H9 (cell line): ENCODE measurements at regions not wholly inside any gene's neighbourhood (a gene's known extent, or its start where the extent isn't known, plus 50 kb on each side); places are given as distances from the start of the nearest gene placed in this dataset.

ENCODE experiments used
- DNase-seq: peaks from one replicate; pipeline ENCODE4 v3.0.0-alpha.2; 2017
- H2AFZ ChIP-seq: one replicate; pipeline ENCODE4 v1.6.1; 2013; ENCODE audit warnings: mild to moderate bottlenecking, low read length, control low read depth, moderate library complexity
- H2AK5ac ChIP-seq: 2 replicates; pipeline ENCODE4 v1.6.1; 2013; ENCODE audit warnings: low read length, control low read depth, mixed read lengths; ENCODE audit not compliant: insufficient read length
- H2BK120ac ChIP-seq: one replicate; pipeline ENCODE4 v1.6.1; 2013; ENCODE audit warnings: low read depth, mild to moderate bottlenecking, low read length, control low read depth, inconsistent platforms; ENCODE audit not compliant: poor library complexity, severe bottlenecking
- H2BK12ac ChIP-seq: 2 replicates; pipeline ENCODE4 v1.6.1; 2013; ENCODE audit warnings: low read length, control low read depth, mixed read lengths, low read depth; ENCODE audit not compliant: insufficient read length
- H2BK15ac ChIP-seq: 2 replicates; pipeline ENCODE4 v1.6.1; 2013; ENCODE audit warnings: low read depth, low read length, control low read depth
- H2BK20ac ChIP-seq: one replicate; pipeline ENCODE4 v1.6.1; 2013; ENCODE audit warnings: low read depth, mild to moderate bottlenecking, low read length, control low read depth, inconsistent platforms; ENCODE audit not compliant: poor library complexity, severe bottlenecking
- H2BK5ac ChIP-seq: 2 replicates; pipeline ENCODE4 v1.6.1; 2013; ENCODE audit warnings: low read length, control low read depth, mixed read lengths; ENCODE audit not compliant: insufficient read length
- H3K14ac ChIP-seq: 2 replicates; pipeline ENCODE4 v1.6.1; 2013; ENCODE audit warnings: low read length, control low read depth; ENCODE audit not compliant: insufficient read depth
- H3K18ac ChIP-seq: 2 replicates; pipeline ENCODE4 v1.6.1; 2013; ENCODE audit warnings: low read depth, mild to moderate bottlenecking, mixed read lengths, low read length, control low read depth; ENCODE audit not compliant: insufficient read length
- H3K23ac ChIP-seq: 2 replicates; pipeline ENCODE4 v1.6.1; 2013; ENCODE audit warnings: low read length, control low read depth, mixed read lengths, low read depth; ENCODE audit not compliant: insufficient read length
- H3K23me2 ChIP-seq: 2 replicates; pipeline ENCODE4 v1.6.1; 2013; ENCODE audit warnings: low read depth, mild to moderate bottlenecking, mixed read lengths, low read length, control low read depth; ENCODE audit not compliant: insufficient read length, poor library complexity, severe bottlenecking
- H3K27ac ChIP-seq: 2 replicates; pipeline ENCODE4 v1.5.1; 2013; ENCODE audit warnings: low read length, control low read depth, mixed read lengths, low read depth; ENCODE audit not compliant: insufficient read length
- H3K27me3 ChIP-seq: 2 replicates; pipeline ENCODE4 v1.6.1; 2013; ENCODE audit warnings: low read length, control low read depth, inconsistent platforms; ENCODE audit not compliant: insufficient read depth
- H3K4ac ChIP-seq: 2 replicates; pipeline ENCODE4 v1.6.1; 2013; ENCODE audit warnings: low read depth, mild to moderate bottlenecking, control low read depth, inconsistent platforms, low read length, moderate library complexity
- H3K4me1 ChIP-seq: 2 replicates; pipeline ENCODE4 v1.6.1; 2013; ENCODE audit warnings: low read length, control low read depth, inconsistent platforms; ENCODE audit not compliant: insufficient read depth
- H3K4me2 ChIP-seq: 2 replicates; pipeline ENCODE4 v1.6.1; 2013; ENCODE audit warnings: low read length, control low read depth, mixed read lengths; ENCODE audit not compliant: insufficient read length, insufficient read depth
- H3K56ac ChIP-seq: 2 replicates; pipeline ENCODE4 v1.6.1; 2013; ENCODE audit warnings: low read depth, mild to moderate bottlenecking, mixed read lengths, low read length, control low read depth; ENCODE audit not compliant: insufficient read length
- H3K79me1 ChIP-seq: 2 replicates; pipeline ENCODE4 v1.6.1; 2013; ENCODE audit warnings: low read depth, mild to moderate bottlenecking, moderate library complexity, low read length, control low read depth, inconsistent platforms; ENCODE audit not compliant: insufficient read depth, poor library complexity, severe bottlenecking
- H3K79me2 ChIP-seq: 2 replicates; pipeline ENCODE4 v1.6.1; 2013; ENCODE audit warnings: low read length, control low read depth, inconsistent platforms; ENCODE audit not compliant: insufficient read depth
- H3K9ac ChIP-seq: 2 replicates; pipeline ENCODE4 v1.6.1; 2013; ENCODE audit warnings: low read length, control low read depth, mixed read lengths; ENCODE audit not compliant: insufficient read length; ENCODE audit errors: extremely low read depth
- H3K9me3 ChIP-seq: one replicate; pipeline ENCODE4 v1.6.1; 2013; ENCODE audit warnings: low read depth, low read length, inconsistent platforms; ENCODE audit not compliant: control insufficient read depth
- H3T11ph ChIP-seq: one replicate; pipeline ENCODE4 v1.6.1; 2013; ENCODE audit warnings: mild to moderate bottlenecking, low read length, control low read depth, inconsistent platforms
- H4K20me1 ChIP-seq: one replicate; pipeline ENCODE4 v1.6.1; 2013; ENCODE audit not compliant: control insufficient read depth, insufficient read length, insufficient read depth
- H4K5ac ChIP-seq: 2 replicates; pipeline ENCODE4 v1.6.1; 2013; ENCODE audit warnings: low read depth, mild to moderate bottlenecking, mixed read lengths, low read length, control low read depth; ENCODE audit not compliant: insufficient read length
- H4K8ac ChIP-seq: replicated peaks from 2 replicates; pipeline ENCODE4 v1.6.1; 2013; ENCODE audit warnings: low read length, control low read depth, mixed read lengths, low read depth; ENCODE audit not compliant: insufficient read length
- H4K91ac ChIP-seq: 2 replicates; pipeline ENCODE4 v1.6.1; 2013; ENCODE audit warnings: low read depth, mild to moderate bottlenecking, moderate library complexity, mixed read lengths, low read length, control low read depth; ENCODE audit not compliant: insufficient read length
- H3K27ac Mint-ChIP-seq, 3 experiments: 2 replicates in 2 of 3; 3 replicates in 1 of 3; pipeline ENCODE4 v1.8.0; 2020 to 2021; ENCODE audit warnings: mixed read lengths in 3 of 3, mild to moderate bottlenecking in 1 of 3, moderate library complexity in 1 of 3
- H3K27me3 Mint-ChIP-seq: 2 replicates; pipeline ENCODE4 v1.8.0; 2021; ENCODE audit warnings: low read depth, mild to moderate bottlenecking, moderate library complexity, mixed read lengths
- H3K36me3 Mint-ChIP-seq, 3 experiments: 2 replicates in 2 of 3; 3 replicates in 1 of 3; pipeline ENCODE4 v1.8.0; 2020 to 2021; ENCODE audit warnings: low read depth in 3 of 3, mixed read lengths in 3 of 3; ENCODE audit not compliant: insufficient read depth in 1 of 3
- H3K4me1 Mint-ChIP-seq, 2 experiments: 2 replicates each; pipeline ENCODE4 v1.8.0; 2020; ENCODE audit warnings: mixed read lengths in 2 of 2
- H3K4me3 Mint-ChIP-seq, 2 experiments: 2 replicates in 1 of 2; 3 replicates in 1 of 2; pipeline ENCODE4 v1.8.0; 2020 to 2021; ENCODE audit warnings: mild to moderate bottlenecking in 2 of 2, mixed read lengths in 2 of 2, moderate library complexity in 1 of 2
- H3K9me3 Mint-ChIP-seq, 2 experiments: 2 replicates in 1 of 2; 3 replicates in 1 of 2; pipeline ENCODE4 v1.8.0; 2020; ENCODE audit warnings: mild to moderate bottlenecking in 2 of 2, mixed read lengths in 2 of 2, moderate library complexity in 1 of 2
- WGBS: extraction: QIAGEN DNeasy Blood & Tissue Kit; methylation state at CpG from one replicate; pipeline ENCODE4 v1.1.7; 2013; ENCODE audit warnings: missing lambda C conversion rate, low lambda C conversion rate, mixed read lengths; ENCODE audit not compliant: insufficient read length; ENCODE audit errors: extremely low coverage; 5-methylcytosine and 5-hydroxymethylcytosine counted together
- TF ChIP-seq, protein P1 (sequence below): fragments of 200-600 bp; sonication (generic); conservative IDR thresholded peaks from 3 replicates; pipeline ENCODE4 v1.8.0; 2021; ENCODE audit warnings: antibody characterized with exemption, mild to moderate bottlenecking

DNA sequence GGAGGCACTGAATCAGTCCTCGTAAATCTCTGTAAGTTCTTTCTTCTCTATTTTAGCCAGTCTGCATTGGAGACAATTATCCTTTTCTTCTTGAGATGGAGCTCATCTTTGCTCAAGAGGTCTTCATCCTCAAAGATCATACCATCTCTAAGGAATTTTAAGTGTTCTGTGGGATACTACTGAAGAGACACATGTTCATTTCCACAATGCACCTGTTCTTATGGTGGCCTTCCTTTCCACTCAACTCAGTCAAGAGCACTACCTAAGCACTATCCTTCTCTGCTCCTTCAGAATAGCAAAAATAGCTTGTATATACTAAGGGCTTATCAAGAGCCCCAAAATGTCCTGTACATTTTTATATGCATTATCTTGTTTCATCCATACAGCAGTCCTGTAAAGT lies 214.0 kb downstream of the KLF5 start:
- Histone ChIP-seq H3K27ac (no peak overlapping the region), H2BK5ac (no peak overlapping the region), H3K79me2 (no peaks in the 10 kb centered on the region), H3K18ac (no peak overlapping the region), H3K56ac (no peak overlapping the region), H3K4ac (no peak overlapping the region), H3K27me3 (no peaks in the 10 kb centered on the region), H3K9me3 (no peaks in the 10 kb centered on the region), H3K23ac (no peak overlapping the region), H2BK15ac (no peak overlapping the region), H2BK120ac (no peak overlapping the region), H2AFZ (no peak overlapping the region), H3K14ac (no peak overlapping the region), H4K20me1 (no peaks in the 10 kb centered on the region), H3T11ph (no peak overlapping the region), H2BK20ac (no peak overlapping the region), H2BK12ac (no peak overlapping the region), H4K5ac (no peak overlapping the region), H3K79me1 (no peaks in the 10 kb centered on the region), H4K91ac (no peak overlapping the region), H3K23me2 (no peaks in the 10 kb centered on the region), H4K8ac (no peak overlapping the region), H3K9ac (no peak overlapping the region), H3K4me2 (no peak overlapping the region), H2AK5ac (no peak overlapping the region), H3K4me1 (no peaks in the 10 kb centered on the region)
- no peak for DNase-seq
- Mint-ChIP-seq H3K9me3 (peaks cover 4% of the 10 kb centered on the region in 2 experiments; a peak in 2 of 5 replicates), H3K4me1 (peaks cover 3 to 4% of the 10 kb centered on the region in 2 experiments; a peak in 1 of 4 replicates), H3K27ac (no peak overlapping the region), H3K36me3 (no peaks in the 10 kb centered on the region; a peak in 1 of 7 replicates), H3K4me3 (no peak overlapping the region), H3K27me3 (no peaks in the 10 kb centered on the region; the same call in 1 of the 2 replicates)
- TF ChIP-seq, protein P1, sequence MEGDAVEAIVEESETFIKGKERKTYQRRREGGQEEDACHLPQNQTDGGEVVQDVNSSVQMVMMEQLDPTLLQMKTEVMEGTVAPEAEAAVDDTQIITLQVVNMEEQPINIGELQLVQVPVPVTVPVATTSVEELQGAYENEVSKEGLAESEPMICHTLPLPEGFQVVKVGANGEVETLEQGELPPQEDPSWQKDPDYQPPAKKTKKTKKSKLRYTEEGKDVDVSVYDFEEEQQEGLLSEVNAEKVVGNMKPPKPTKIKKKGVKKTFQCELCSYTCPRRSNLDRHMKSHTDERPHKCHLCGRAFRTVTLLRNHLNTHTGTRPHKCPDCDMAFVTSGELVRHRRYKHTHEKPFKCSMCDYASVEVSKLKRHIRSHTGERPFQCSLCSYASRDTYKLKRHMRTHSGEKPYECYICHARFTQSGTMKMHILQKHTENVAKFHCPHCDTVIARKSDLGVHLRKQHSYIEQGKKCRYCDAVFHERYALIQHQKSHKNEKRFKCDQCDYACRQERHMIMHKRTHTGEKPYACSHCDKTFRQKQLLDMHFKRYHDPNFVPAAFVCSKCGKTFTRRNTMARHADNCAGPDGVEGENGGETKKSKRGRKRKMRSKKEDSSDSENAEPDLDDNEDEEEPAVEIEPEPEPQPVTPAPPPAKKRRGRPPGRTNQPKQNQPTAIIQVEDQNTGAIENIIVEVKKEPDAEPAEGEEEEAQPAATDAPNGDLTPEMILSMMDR: no peak
- no CpG with 5 or more reads among the region's 1 CpG for WGBS
